ENCODE measurements at regions not wholly inside any gene's neighbourhood (a gene's known extent, or its start where the extent isn't known, plus 50 kb on each side); places are given as distances from the start of the nearest gene placed in this dataset.

- no peak for DNase-seq (ENCODE audit: low read depth)
- no peak for TF ChIP-seq CTCF (IDR thresholded peaks at IDR 0.05; ENCODE audit: insufficient read depth, low read depth, low read length, missing control alignments)
- H3K4me3 ChIP-seq (ENCODE audit: low read depth, low read length), result no peak overlapping the region
Observed at GRCh38 chr14:65330416-65330815, 82.1 kb upstream of the FUT8 start.

- DNase-seq (ENCODE audit: low read depth), result no peak
- H3K4me3 ChIP-seq (ENCODE audit: low read depth, low read length), result no peak overlapping the region
- TF ChIP-seq CTCF (IDR thresholded peaks at IDR 0.05; ENCODE audit: insufficient read depth, low read depth, low read length, missing control alignments), result no peak
Observed at GRCh38 chr14:65331652-65332051, 80.9 kb upstream of the FUT8 start.

GRCh38 chr14:65332141-65332871 is 80.2 kb upstream of the FUT8 start:
- peak; percentile 61 for DNase-seq (ENCODE audit: low read depth)
- H3K4me3 ChIP-seq (ENCODE audit: low read depth, low read length), result no peak overlapping the region

GRCh38 chr14:65333943-65334687 is 78.4 kb upstream of the FUT8 start:
- DNase-seq (ENCODE audit: low read depth), result no peak
- TF ChIP-seq CTCF (IDR thresholded peaks at IDR 0.05; ENCODE audit: insufficient read depth, low read depth, low read length, missing control alignments), result no peak
- H3K4me3 ChIP-seq (ENCODE audit: low read depth, low read length), result no peak overlapping the region

More at GRCh38 chr14:65332141-65332871, 80.2 kb upstream of the FUT8 start:
- no peak for TF ChIP-seq CTCF (IDR thresholded peaks at IDR 0.05; ENCODE audit: insufficient read depth, low read depth, low read length, missing control alignments)

GRCh38 chr14:65334765-65335410 is 77.6 kb upstream of the FUT8 start:
- no peak overlapping the region for H3K4me3 ChIP-seq (ENCODE audit: low read depth, low read length)
- DNase-seq (ENCODE audit: low read depth), result no peak
- no peak for TF ChIP-seq CTCF (IDR thresholded peaks at IDR 0.05; ENCODE audit: insufficient read depth, low read depth, low read length, missing control alignments)

- no peak for TF ChIP-seq CTCF (IDR thresholded peaks at IDR 0.05; ENCODE audit: insufficient read depth, low read depth, low read length, missing control alignments)
- no peak overlapping the region for H3K4me3 ChIP-seq (ENCODE audit: low read depth, low read length)
Observed at GRCh38 chr14:65335411-65335947, 77.1 kb upstream of the FUT8 start.

More at GRCh38 chr14:65335411-65335947, 77.1 kb upstream of the FUT8 start:
- no peak for DNase-seq (ENCODE audit: low read depth)
